T-cell (primary cell): ENCODE measurements at regions not wholly inside any gene's neighbourhood (a gene's known extent, or its start where the extent isn't known, plus 50 kb on each side); places are given as distances from the start of the nearest gene placed in this dataset.
"Not testable (repeated sequence)": the region's sequence is repeated elsewhere in the genome, so short reads cannot be mapped to it uniquely, and the experiment has no call there.

Experiments used
- ATAC-seq, 4 experiments: fragments of 200-7000 bp in 3 of 4; fragments of 150-1000 bp in 1 of 4; cut with Tn5 transposase; replicated peaks in 1 of 4; 1 replicate in 3 of 4; 2 replicates in 1 of 4; pipeline ENCODE4 v1.10.0; 2021; ENCODE audit warnings: moderate library complexity in 3 of 4, mild to moderate bottlenecking in 2 of 4, moderate number of reproducible peaks in 1 of 4
- CTCF ChIA-PET, 2 donors: fragments of 300-600 bp; sonication (Branson Sonifier 250); formaldehyde crosslinking; loops; one replicate each; lab custom pipeline; 2022; ENCODE audit warnings: antibody characterized with exemption in 2 of 2; lab: Charles Lee
- POLR2A ChIA-PET, 2 donors: fragments of 300-600 bp; sonication (Branson Sonifier 250); formaldehyde crosslinking; loops; one replicate each; lab custom pipeline; 2022; ENCODE audit warnings: antibody characterized with exemption in 2 of 2; lab: Charles Lee
- DNase-seq, 35 experiments: peaks; one replicate each; pipeline versions ENCODE4 v3.0.0 to v3.0.0-alpha.2; 2013 to 2023
- H3K27ac ChIP-seq: one replicate; pipeline ENCODE4 v1.5.1; 2013; ENCODE audit warnings: low read length
- H3K27me3 ChIP-seq, 2 experiments: replicated peaks in 1 of 2; 1 replicate in 1 of 2; 2 replicates in 1 of 2; pipeline versions ENCODE4 v1.6.1 to v1.7.0; 2013; ENCODE audit warnings: low read length in 1 of 2, mixed read lengths in 1 of 2; ENCODE audit not compliant: control insufficient read depth in 2 of 2, insufficient read depth in 2 of 2; ENCODE audit errors: extremely low read depth in 1 of 2
- H3K36me3 ChIP-seq, 2 donors: 1 replicate in 1 of 2; 2 replicates in 1 of 2; pipeline versions ENCODE4 v1.6.1 to v1.7.0; 2013; ENCODE audit warnings: low read length in 1 of 2; ENCODE audit not compliant: control insufficient read depth in 2 of 2, insufficient read depth in 1 of 2; ENCODE audit errors: extremely low read depth in 1 of 2
- H3K4me1 ChIP-seq, 2 experiments: 1 replicate in 1 of 2; 2 replicates in 1 of 2; pipeline versions ENCODE4 v1.6.1 to v1.7.0; 2013; ENCODE audit warnings: low read length in 2 of 2, mixed read lengths in 1 of 2; ENCODE audit not compliant: insufficient read depth in 2 of 2, control insufficient read depth in 1 of 2; ENCODE audit errors: extremely low read depth in 1 of 2
- H3K4me3 ChIP-seq, 2 donors: 1 replicate in 1 of 2; 2 replicates in 1 of 2; pipeline versions ENCODE4 v1.5.1 to v1.7.0; 2013; ENCODE audit warnings: mild to moderate bottlenecking in 2 of 2, low read length in 1 of 2, moderate library complexity in 1 of 2; ENCODE audit not compliant: control insufficient read depth in 1 of 2; ENCODE audit errors: extremely low read depth in 1 of 2
- H3K9me3 ChIP-seq: 2 replicates; pipeline ENCODE4 v1.7.0; 2013
- H3K27ac Mint-ChIP-seq, 2 donors: one replicate each; pipeline ENCODE4 v1.8.0; 2020 to 2021; ENCODE audit warnings: mild to moderate bottlenecking in 2 of 2, mixed read lengths in 2 of 2
- H3K27me3 Mint-ChIP-seq, 2 donors: one replicate each; pipeline ENCODE4 v1.8.0; 2021 to 2022; ENCODE audit warnings: mixed read lengths in 2 of 2
- H3K36me3 Mint-ChIP-seq: one replicate; pipeline ENCODE4 v1.8.0; 2021; ENCODE audit warnings: mixed read lengths
- H3K4me1 Mint-ChIP-seq, 3 donors: one replicate each; pipeline ENCODE4 v1.8.0; 2020 to 2022; ENCODE audit warnings: mixed read lengths in 3 of 3, mild to moderate bottlenecking in 1 of 3
- H3K4me3 Mint-ChIP-seq, 3 donors: one replicate each; pipeline ENCODE4 v1.8.0; 2020 to 2022; ENCODE audit warnings: mild to moderate bottlenecking in 3 of 3, mixed read lengths in 3 of 3, moderate library complexity in 3 of 3
- H3K9me3 Mint-ChIP-seq, 3 donors: one replicate each; pipeline ENCODE4 v1.8.0; 2020 to 2022; ENCODE audit warnings: mixed read lengths in 3 of 3
- WGBS: methylation state at CpG from one replicate; pipeline ENCODE4 v1.1.5; 2013; ENCODE audit warnings: missing lambda C conversion rate; ENCODE audit not compliant: insufficient coverage; 5-methylcytosine and 5-hydroxymethylcytosine counted together

DNA sequence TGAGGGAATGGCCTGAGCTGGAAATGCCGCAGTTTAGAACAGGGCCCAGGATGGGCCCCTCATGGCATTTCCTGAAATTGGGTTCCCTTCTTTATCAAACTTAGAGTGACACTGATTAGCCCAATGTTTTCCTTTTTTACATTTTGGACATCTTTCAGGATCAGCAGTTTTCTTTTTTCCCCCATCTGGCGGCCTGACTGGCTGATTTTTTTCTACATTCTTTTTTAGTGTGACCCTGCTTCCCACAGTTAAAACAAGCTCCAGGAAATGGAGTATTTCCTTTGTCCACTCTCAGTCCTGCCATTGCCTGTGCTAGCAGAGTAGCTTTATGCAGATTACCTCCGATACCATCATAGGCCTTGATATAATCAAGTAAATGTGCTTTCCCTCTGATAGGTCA is 185.8 kb upstream of the IGF1 start:
- H3K27ac ChIP-seq, H3K27me3 ChIP-seq, H3K9me3 Mint-ChIP-seq, ATAC-seq, H3K36me3 ChIP-seq, POLR2A ChIA-PET, H3K4me3 Mint-ChIP-seq, H3K27ac Mint-ChIP-seq, DNase-seq, H3K4me1 Mint-ChIP-seq, H3K36me3 Mint-ChIP-seq, H3K9me3 ChIP-seq, CTCF ChIA-PET, H3K4me3 ChIP-seq, H3K4me1 ChIP-seq: not testable (repeated sequence)
- H3K27me3 Mint-ChIP-seq: peaks cover 11 to 24% of the 10 kb centered on the region in 2 donors
- WGBS: 51% methylated on average over 3 of the region's 3 CpGs

GRCh38 chr12:102659200-102659911 is 179.0 kb upstream of the IGF1 start:
- no peak for ATAC-seq
- no peak overlapping the region for H3K27ac ChIP-seq
- Mint-ChIP-seq H3K27ac (no peak overlapping the region), H3K27me3 (peaks cover 0 to 3% of the 10 kb centered on the region in 2 donors), H3K9me3 (peaks cover 0 to 13% (median 13%) of the 10 kb centered on the region in 3 donors), H3K4me3 (no peak overlapping the region), H3K4me1 (no peaks in the 10 kb centered on the region), H3K36me3 (no peaks in the 10 kb centered on the region)
- no peaks in the 10 kb centered on the region for H3K9me3 ChIP-seq
- POLR2A ChIA-PET: no interaction called here
- CTCF ChIA-PET: no interaction called here
- H3K36me3 ChIP-seq: no peaks in the 10 kb centered on the region
- H3K4me3 ChIP-seq: no peak overlapping the region
- no peak for DNase-seq
- H3K27me3 ChIP-seq: no peaks in the 10 kb centered on the region
- WGBS: 67% methylated on average over 2 of the region's 4 CpGs
- no peaks in the 10 kb centered on the region for H3K4me1 ChIP-seq

GRCh38 chr12:102653406-102653805 is 173.0 kb upstream of the IGF1 start:
- H3K27me3 ChIP-seq: no peaks in the 10 kb centered on the region
- H3K4me1 Mint-ChIP-seq: no peaks in the 10 kb centered on the region
- no peaks in the 10 kb centered on the region for H3K27me3 Mint-ChIP-seq
- CTCF ChIA-PET: no interaction called here
- DNase-seq (no peak), ATAC-seq (no peak)
- H3K36me3 ChIP-seq: no peaks in the 10 kb centered on the region
- WGBS: no CpG with 5 or more reads among the region's 2 CpGs
- no peaks in the 10 kb centered on the region for H3K4me1 ChIP-seq
- H3K9me3 Mint-ChIP-seq: peaks cover 0 to 5% (median 3%) of the 10 kb centered on the region in 3 donors
- H3K27ac ChIP-seq: no peak overlapping the region
- no peak overlapping the region for H3K27ac Mint-ChIP-seq
- H3K4me3 ChIP-seq: no peak overlapping the region
- POLR2A ChIA-PET: no interaction called here
- H3K4me3 Mint-ChIP-seq: no peak overlapping the region
- no peaks in the 10 kb centered on the region for H3K9me3 ChIP-seq
- H3K36me3 Mint-ChIP-seq: no peaks in the 10 kb centered on the region

- WGBS: 67% methylated on average over 2 of the region's 4 CpGs
- Histone ChIP-seq H3K4me1 (no peaks in the 10 kb centered on the region), H3K36me3 (no peaks in the 10 kb centered on the region), H3K4me3 (no peak overlapping the region), H3K9me3 (no peaks in the 10 kb centered on the region), H3K27me3 (no peaks in the 10 kb centered on the region), H3K27ac (no peak overlapping the region)
- ChIA-PET POLR2A (no interaction called here), CTCF (no interaction called here)
- Mint-ChIP-seq H3K27ac (no peak overlapping the region), H3K9me3 (peaks cover 0 to 4% (median 0%) of the 10 kb centered on the region in 3 donors), H3K4me1 (no peaks in the 10 kb centered on the region), H3K4me3 (no peak overlapping the region), H3K36me3 (no peaks in the 10 kb centered on the region), H3K27me3 (no peaks in the 10 kb centered on the region)
- ATAC-seq (no peak), DNase-seq (no peak)
Observed at GRCh38 chr12:102652645-102653313, 172.4 kb upstream of the IGF1 start.

DNA sequence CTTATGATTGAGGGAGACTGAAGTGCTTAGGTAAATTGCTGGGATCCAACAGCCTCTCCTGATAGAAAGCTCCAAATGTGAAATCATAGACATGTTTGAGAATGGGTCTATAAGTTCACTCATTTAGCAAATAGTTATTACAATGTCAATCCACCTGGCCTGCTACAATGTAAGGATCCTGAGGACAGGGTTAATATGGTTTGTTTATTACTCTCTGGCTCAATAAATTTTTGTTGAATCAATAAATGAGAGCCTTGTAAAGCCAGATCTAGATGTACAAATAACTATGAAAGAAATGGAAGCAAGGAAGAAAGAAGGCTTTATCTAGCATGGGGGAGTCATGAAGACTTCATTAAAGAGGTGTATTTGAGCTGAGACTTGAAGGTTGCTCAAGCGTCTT is 165.6 kb upstream of the IGF1 start:
- H3K27me3 Mint-ChIP-seq: no peaks in the 10 kb centered on the region
- 100% methylated on average over 1 of the region's 1 CpG for WGBS
- POLR2A ChIA-PET: no interaction called here

DNA sequence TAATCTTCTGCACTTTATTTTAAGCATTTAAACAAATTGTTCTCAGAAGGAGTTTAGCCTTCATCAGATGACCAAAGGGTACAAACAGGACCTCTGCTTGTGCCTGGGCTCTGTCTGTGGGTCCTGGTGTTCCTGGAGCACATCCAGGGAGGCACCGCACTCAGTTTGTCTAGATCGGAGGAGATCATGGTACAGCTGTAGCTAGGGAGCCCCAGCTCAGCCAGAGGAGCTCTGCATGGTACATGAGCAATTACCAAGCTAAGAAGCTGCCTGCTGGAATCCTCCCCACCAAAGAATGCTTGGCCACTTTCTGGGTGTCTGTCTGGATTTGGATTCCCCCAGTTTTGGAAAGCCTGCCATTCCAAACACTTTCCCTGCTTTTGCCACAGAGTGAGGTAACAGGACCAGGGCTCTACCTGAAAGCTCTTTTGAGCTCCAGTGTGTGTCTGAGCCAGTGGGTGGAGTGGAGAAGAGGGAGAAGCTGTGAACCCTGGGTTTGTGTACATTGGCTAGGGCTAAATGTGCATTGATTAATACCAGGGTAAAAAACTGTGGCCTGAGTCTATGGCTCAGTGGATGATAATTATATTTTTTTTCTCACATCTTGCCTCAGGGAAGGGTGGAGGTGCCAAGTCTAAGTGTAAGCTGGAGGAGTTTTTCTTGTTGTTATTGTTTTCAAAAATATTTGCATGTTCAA is 163.7 kb upstream of the IGF1 start:
- Histone ChIP-seq H3K27ac (no peak overlapping the region), H3K9me3 (no peaks in the 10 kb centered on the region), H3K27me3 (no peaks in the 10 kb centered on the region), H3K36me3 (no peaks in the 10 kb centered on the region), H3K4me1 (no peaks in the 10 kb centered on the region), H3K4me3 (no peak overlapping the region)
- H3K27ac Mint-ChIP-seq: no peak overlapping the region
- H3K9me3 Mint-ChIP-seq: peaks cover 10 to 13% (median 13%) of the 10 kb centered on the region in 3 donors
- CTCF ChIA-PET: no interaction called here
- H3K36me3 Mint-ChIP-seq: no peaks in the 10 kb centered on the region
- DNase-seq (no peak), ATAC-seq (no peak)
- no peaks in the 10 kb centered on the region for H3K4me1 Mint-ChIP-seq
- no peaks in the 10 kb centered on the region for H3K27me3 Mint-ChIP-seq
- POLR2A ChIA-PET: no interaction called here
- H3K4me3 Mint-ChIP-seq: no peak overlapping the region
- 100% methylated on average over 2 of the region's 2 CpGs for WGBS

More for the DNA sequence above, 165.6 kb upstream of the IGF1 start:
- Mint-ChIP-seq H3K36me3 (no peaks in the 10 kb centered on the region), H3K9me3 (peaks cover 0 to 5% (median 1%) of the 10 kb centered on the region in 3 donors), H3K27ac (no peak overlapping the region), H3K4me1 (no peaks in the 10 kb centered on the region), H3K4me3 (no peak overlapping the region)
- Histone ChIP-seq H3K9me3 (no peaks in the 10 kb centered on the region), H3K4me1 (no peaks in the 10 kb centered on the region), H3K4me3 (no peak overlapping the region), H3K27ac (no peak overlapping the region), H3K27me3 (no peaks in the 10 kb centered on the region), H3K36me3 (no peaks in the 10 kb centered on the region)
- ATAC-seq (no peak), DNase-seq (no peak)
- CTCF ChIA-PET: no interaction called here
